ENCODE measurements at regions not wholly inside any gene's neighbourhood (a gene's known extent, or its start where the extent isn't known, plus 50 kb on each side); places are given as distances from the start of the nearest gene placed in this dataset.

DNA sequence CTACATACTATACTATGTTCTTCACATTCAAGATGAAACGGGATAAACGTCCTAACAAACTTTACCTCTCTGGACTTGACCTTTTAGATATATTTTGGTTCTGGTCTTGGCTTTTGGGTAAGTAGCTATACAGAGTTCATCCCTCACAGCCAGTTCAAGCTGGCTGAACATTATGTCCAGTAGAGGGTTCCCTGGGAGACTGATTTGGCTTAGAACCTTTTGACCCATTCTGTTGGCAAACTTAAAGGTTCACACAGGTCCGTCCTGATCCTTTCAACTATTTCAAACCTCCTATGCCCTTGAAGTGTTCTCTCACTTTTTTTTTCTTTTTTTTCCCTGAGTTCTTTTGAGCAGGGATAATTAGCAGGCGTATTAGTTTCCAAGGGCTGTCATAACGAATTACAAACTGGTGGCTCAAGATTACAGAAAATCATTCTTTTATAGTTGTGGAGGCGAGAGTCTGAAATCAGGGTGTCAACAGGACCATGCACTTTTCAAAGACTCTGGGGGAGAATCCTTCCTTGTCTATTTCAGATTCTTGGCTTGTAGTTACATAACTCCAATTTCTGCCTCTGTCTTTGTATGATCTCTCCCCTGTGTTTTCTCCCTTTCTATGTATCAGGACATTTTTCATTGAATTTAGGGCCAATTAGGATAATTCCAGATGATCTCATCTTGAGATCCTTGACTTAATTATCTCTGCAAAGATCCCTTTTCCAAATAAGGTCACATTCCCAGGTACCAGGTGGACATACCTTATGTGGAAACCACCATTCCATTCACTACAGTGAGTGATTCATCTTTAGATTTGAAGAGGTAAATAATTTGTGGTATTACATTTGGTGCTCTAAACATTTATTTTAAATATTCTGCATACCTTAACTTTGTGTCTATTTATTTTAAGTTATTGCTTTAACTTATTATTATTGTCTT, 257.4 kb upstream of the USP25 start:
- TF ChIP-seq POLR2A (IDR thresholded peaks at IDR 0.05; ENCODE audit: low read length): no peak
- TF ChIP-seq GATA1 (IDR thresholded peaks at IDR 0.05; ENCODE audit: low read depth, low read length): no peak

All from erythroblast (primary cell).